NT2/D1 (cell line): ENCODE measurements at regions not wholly inside any gene's neighbourhood (a gene's known extent, or its start where the extent isn't known, plus 50 kb on each side); places are given as distances from the start of the nearest gene placed in this dataset.

Experiments
- DNase-seq: peaks from one replicate; pipeline ENCODE4 v3.0.0-alpha.2; 2011; ENCODE audit warnings: low read depth, low spot score
- H3K27me3 ChIP-seq: 2 replicates; pipeline ENCODE4 v1.6.0; 2011; ENCODE audit warnings: mild to moderate bottlenecking; ENCODE audit not compliant: insufficient read length, insufficient read depth
- H3K36me3 ChIP-seq: 2 replicates; pipeline ENCODE4 v1.6.1; 2011; ENCODE audit warnings: mild to moderate bottlenecking, low read length, mixed read lengths; ENCODE audit not compliant: insufficient read depth, insufficient read length
- H3K4me1 ChIP-seq: 2 replicates; pipeline ENCODE4 v1.5.1; 2011; ENCODE audit not compliant: insufficient read depth, insufficient read length
- H3K4me3 ChIP-seq: 2 replicates; pipeline ENCODE4 v1.5.1; 2011; ENCODE audit warnings: low read depth; ENCODE audit not compliant: insufficient read length
- H3K9ac ChIP-seq: 2 replicates; pipeline ENCODE4 v1.6.0; 2011; ENCODE audit warnings: low read depth; ENCODE audit not compliant: insufficient read length
- H3K9me3 ChIP-seq: 2 replicates; pipeline ENCODE4 v1.5.1; 2011; ENCODE audit warnings: mild to moderate bottlenecking, low read length; ENCODE audit not compliant: insufficient read depth
- SUZ12 ChIP-seq: IDR thresholded peaks from 2 replicates; pipeline ENCODE4 v1.6.1; 2011; ENCODE audit not compliant: insufficient read length, insufficient read depth; ENCODE audit errors: extremely low read depth
- YY1 ChIP-seq: IDR thresholded peaks from 2 replicates; pipeline ENCODE4 v1.6.1; 2011; ENCODE audit not compliant: insufficient read length, insufficient read depth
- ZNF274 ChIP-seq: IDR thresholded peaks from 2 replicates; pipeline ENCODE4 v1.6.1; 2011; ENCODE audit warnings: mild to moderate bottlenecking, low read depth, low read length

GRCh38 chrY:7935606-7936005 is 1024.1 kb upstream of the AMELY start:
- Histone ChIP-seq H3K27me3 (no peaks in the 10 kb centered on the region), H3K4me1 (no peaks in the 10 kb centered on the region), H3K9me3 (no peaks in the 10 kb centered on the region), H3K4me3 (no peak overlapping the region), H3K9ac (no peak overlapping the region), H3K36me3 (no peaks in the 10 kb centered on the region)
- DNase-seq: no peak
- TF ChIP-seq SUZ12: no peak
- TF ChIP-seq ZNF274: no peak
- no peak for TF ChIP-seq YY1

GRCh38 chrY:7932424-7932823 is 1020.9 kb upstream of the AMELY start:
- H3K9ac ChIP-seq: no peak overlapping the region
- no peaks in the 10 kb centered on the region for H3K27me3 ChIP-seq
- no peak for DNase-seq
- H3K4me1 ChIP-seq: no peaks in the 10 kb centered on the region
- no peaks in the 10 kb centered on the region for H3K9me3 ChIP-seq
- H3K4me3 ChIP-seq: no peak overlapping the region
- TF ChIP-seq SUZ12: no peak
- no peak for TF ChIP-seq ZNF274
- TF ChIP-seq YY1: no peak
- H3K36me3 ChIP-seq: no peaks in the 10 kb centered on the region

- no peak for DNase-seq
- Histone ChIP-seq H3K9me3 (no peaks in the 10 kb centered on the region), H3K4me1 (no peaks in the 10 kb centered on the region), H3K27me3 (no peaks in the 10 kb centered on the region), H3K9ac (no peak overlapping the region), H3K4me3 (no peak overlapping the region), H3K36me3 (no peaks in the 10 kb centered on the region)
- TF ChIP-seq SUZ12: no peak
- no peak for TF ChIP-seq ZNF274
- TF ChIP-seq YY1: no peak
Observed at GRCh38 chrY:7929866-7930265, 1018.3 kb upstream of the AMELY start.

GRCh38 chrY:7924059-7924458 is 1012.5 kb upstream of the AMELY start:
- Histone ChIP-seq H3K27me3 (no peaks in the 10 kb centered on the region), H3K36me3 (no peaks in the 10 kb centered on the region), H3K9me3 (no peaks in the 10 kb centered on the region), H3K9ac (no peak overlapping the region), H3K4me3 (no peak overlapping the region), H3K4me1 (no peaks in the 10 kb centered on the region)
- no peak for DNase-seq
- no peak for TF ChIP-seq ZNF274
- TF ChIP-seq YY1: no peak
- TF ChIP-seq SUZ12: no peak

- no peaks in the 10 kb centered on the region for H3K27me3 ChIP-seq
- DNase-seq: no peak
- H3K4me3 ChIP-seq: no peak overlapping the region
- TF ChIP-seq YY1 (no peak), SUZ12 (no peak), ZNF274 (no peak)
- H3K4me1 ChIP-seq: no peaks in the 10 kb centered on the region
- H3K9me3 ChIP-seq: no peaks in the 10 kb centered on the region
- H3K36me3 ChIP-seq: no peaks in the 10 kb centered on the region
- H3K9ac ChIP-seq: no peak overlapping the region
Observed at GRCh38 chrY:7923476-7924017, 1012.0 kb upstream of the AMELY start.

GRCh38 chrY:7920382-7920781 is 1008.8 kb upstream of the AMELY start:
- H3K4me1 ChIP-seq: no peaks in the 10 kb centered on the region
- no peak overlapping the region for H3K4me3 ChIP-seq
- H3K36me3 ChIP-seq: no peaks in the 10 kb centered on the region
- no peak for TF ChIP-seq ZNF274
- no peak for TF ChIP-seq SUZ12
- TF ChIP-seq YY1: no peak
- H3K9me3 ChIP-seq: no peaks in the 10 kb centered on the region
- no peak overlapping the region for H3K9ac ChIP-seq
- H3K27me3 ChIP-seq: no peaks in the 10 kb centered on the region
- DNase-seq: no peak

- Histone ChIP-seq H3K9ac (no peak overlapping the region), H3K4me1 (no peaks in the 10 kb centered on the region), H3K4me3 (no peak overlapping the region), H3K27me3 (no peaks in the 10 kb centered on the region), H3K9me3 (no peaks in the 10 kb centered on the region), H3K36me3 (no peaks in the 10 kb centered on the region)
- no peak for DNase-seq
- TF ChIP-seq ZNF274 (no peak), SUZ12 (no peak), YY1 (no peak)
Observed at GRCh38 chrY:7888506-7888905, 977.0 kb upstream of the AMELY start.
